Panc1 (cell line): ENCODE measurements at regions not wholly inside any gene's neighbourhood (a gene's known extent, or its start where the extent isn't known, plus 50 kb on each side); places are given as distances from the start of the nearest gene placed in this dataset.

Experiments used
- ATAC-seq: fragments of 200-7000 bp; cut with Tn5 transposase; 2 replicates; pipeline ENCODE4 v1.9.1; 2020; ENCODE audit warnings: mild to moderate bottlenecking, moderate library complexity
- BruUV-seq: library from RNA; stranded (reverse); fragments of 400-500 nt; replicated peaks from 2 replicates; lab custom pipeline; 2021; lab: Mats Ljungman, UMichigan
- CTCF ChIA-PET: fragments of 300-600 bp; sonication (Branson Sonifier 250); formaldehyde crosslinking; loops from one replicate; lab custom pipeline; 2022; ENCODE audit warnings: antibody characterized with exemption; lab: Charles Lee
- POLR2A ChIA-PET: fragments of 300-600 bp; sonication (Branson Sonifier 250); formaldehyde crosslinking; loops from one replicate; lab custom pipeline; 2022; ENCODE audit warnings: antibody characterized with exemption; lab: Charles Lee
- DNase-seq: peaks from one replicate; pipeline ENCODE4 v3.0.0-alpha.2; 2010; ENCODE audit warnings: low read depth, low spot score
- H3K27ac ChIP-seq: 2 replicates; pipeline ENCODE4 v1.5.1; 2011; ENCODE audit warnings: mild to moderate bottlenecking, low read length, inconsistent platforms
- H3K27me3 ChIP-seq: fragments of 200-500 bp; sonication (Bioruptor generic); 2 replicates; pipeline ENCODE4 v1.6.0; 2014; ENCODE audit warnings: low read length, inconsistent platforms; ENCODE audit not compliant: control insufficient read depth, insufficient read depth
- H3K36me3 ChIP-seq: fragments of 200-500 bp; sonication (Bioruptor generic); 2 replicates; pipeline ENCODE4 v1.5.1; 2014; ENCODE audit warnings: inconsistent platforms, mild to moderate bottlenecking, low read length, moderate library complexity; ENCODE audit not compliant: control insufficient read depth, insufficient read depth
- H3K4me1 ChIP-seq: 2 replicates; pipeline ENCODE4 v1.5.1; 2011; ENCODE audit warnings: inconsistent platforms, mild to moderate bottlenecking, low read length, moderate library complexity; ENCODE audit not compliant: control insufficient read depth, insufficient read depth
- H3K4me3 ChIP-seq, 2 experiments: 2 replicates each; pipeline ENCODE4 v1.5.1; 2011 to 2012; ENCODE audit warnings: low read depth in 2 of 2, low read length in 2 of 2, mild to moderate bottlenecking in 2 of 2, inconsistent platforms in 1 of 2, moderate library complexity in 1 of 2
- H3K9me3 ChIP-seq: fragments of 200-500 bp; sonication (Bioruptor generic); 2 replicates; pipeline ENCODE4 v1.5.1; 2014; ENCODE audit warnings: low read depth, mild to moderate bottlenecking, inconsistent platforms, low read length, moderate library complexity; ENCODE audit not compliant: control insufficient read depth, insufficient read depth
- POLR2AphosphoS5 ChIP-seq: IDR thresholded peaks from 2 replicates; pipeline ENCODE4 v1.6.1; 2012; ENCODE audit warnings: mild to moderate bottlenecking, low read depth, low read length, moderate library complexity
- SIN3A ChIP-seq: IDR thresholded peaks from 2 replicates; pipeline ENCODE4 v1.6.1; 2012; ENCODE audit warnings: low read depth, mild to moderate bottlenecking, low read length, moderate library complexity, borderline replicate concordance; ENCODE audit not compliant: insufficient read depth
- TCF7L2 ChIP-seq: IDR thresholded peaks from 2 replicates; pipeline ENCODE4 v1.6.1; 2011; ENCODE audit warnings: mild to moderate bottlenecking, low read depth, low read length, inconsistent platforms
- in situ Hi-C: cut with HindIII; loops from 2 replicates; pipeline ENCODE4 v1.10.0; 2016; ENCODE audit warnings: low sequenced_read_pairs, low pct_unique_long_range_greater_than_20kb
- intact Hi-C: fragments of 100-400 bp; cut with micrococcal nuclease; formaldehyde crosslinking; loops from one replicate; pipeline ENCODE4 v1.10.0; 2022; ENCODE audit not compliant: unreplicated experiment
- TF ChIP-seq, protein P1 (sequence below): fragments of 450-650 bp; IDR thresholded peaks from 2 replicates; pipeline ENCODE4 v1.5.1; 2017; ENCODE audit warnings: mild to moderate bottlenecking
- TF ChIP-seq, protein P2 (sequence below), 2 experiments: IDR thresholded peaks; 2 replicates each; pipeline ENCODE4 v1.6.1; 2011 to 2012; ENCODE audit warnings: low read depth in 2 of 2, control low read depth in 1 of 2, low read length in 1 of 2, mild to moderate bottlenecking in 1 of 2, moderate library complexity in 1 of 2; ENCODE audit not compliant: insufficient read depth in 1 of 2

- POLR2A ChIA-PET = no interaction called here
- no peak for ATAC-seq
- no TSS peak for BruUV-seq
- no peaks in the 10 kb centered on the region; the same call in 1 of the 2 replicates for H3K9me3 ChIP-seq
- CTCF ChIA-PET = no interaction called here
- H3K4me3 ChIP-seq = no peak overlapping the region
- H3K36me3 ChIP-seq = no peaks in the 10 kb centered on the region
- no peaks in the 10 kb centered on the region for H3K4me1 ChIP-seq
- TF ChIP-seq POLR2AphosphoS5 = no peak
- TF ChIP-seq SIN3A = no peak
- no peak for TF ChIP-seq TCF7L2
- TF ChIP-seq, protein P1, sequence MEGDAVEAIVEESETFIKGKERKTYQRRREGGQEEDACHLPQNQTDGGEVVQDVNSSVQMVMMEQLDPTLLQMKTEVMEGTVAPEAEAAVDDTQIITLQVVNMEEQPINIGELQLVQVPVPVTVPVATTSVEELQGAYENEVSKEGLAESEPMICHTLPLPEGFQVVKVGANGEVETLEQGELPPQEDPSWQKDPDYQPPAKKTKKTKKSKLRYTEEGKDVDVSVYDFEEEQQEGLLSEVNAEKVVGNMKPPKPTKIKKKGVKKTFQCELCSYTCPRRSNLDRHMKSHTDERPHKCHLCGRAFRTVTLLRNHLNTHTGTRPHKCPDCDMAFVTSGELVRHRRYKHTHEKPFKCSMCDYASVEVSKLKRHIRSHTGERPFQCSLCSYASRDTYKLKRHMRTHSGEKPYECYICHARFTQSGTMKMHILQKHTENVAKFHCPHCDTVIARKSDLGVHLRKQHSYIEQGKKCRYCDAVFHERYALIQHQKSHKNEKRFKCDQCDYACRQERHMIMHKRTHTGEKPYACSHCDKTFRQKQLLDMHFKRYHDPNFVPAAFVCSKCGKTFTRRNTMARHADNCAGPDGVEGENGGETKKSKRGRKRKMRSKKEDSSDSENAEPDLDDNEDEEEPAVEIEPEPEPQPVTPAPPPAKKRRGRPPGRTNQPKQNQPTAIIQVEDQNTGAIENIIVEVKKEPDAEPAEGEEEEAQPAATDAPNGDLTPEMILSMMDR = no peak
- TF ChIP-seq, protein P2, sequence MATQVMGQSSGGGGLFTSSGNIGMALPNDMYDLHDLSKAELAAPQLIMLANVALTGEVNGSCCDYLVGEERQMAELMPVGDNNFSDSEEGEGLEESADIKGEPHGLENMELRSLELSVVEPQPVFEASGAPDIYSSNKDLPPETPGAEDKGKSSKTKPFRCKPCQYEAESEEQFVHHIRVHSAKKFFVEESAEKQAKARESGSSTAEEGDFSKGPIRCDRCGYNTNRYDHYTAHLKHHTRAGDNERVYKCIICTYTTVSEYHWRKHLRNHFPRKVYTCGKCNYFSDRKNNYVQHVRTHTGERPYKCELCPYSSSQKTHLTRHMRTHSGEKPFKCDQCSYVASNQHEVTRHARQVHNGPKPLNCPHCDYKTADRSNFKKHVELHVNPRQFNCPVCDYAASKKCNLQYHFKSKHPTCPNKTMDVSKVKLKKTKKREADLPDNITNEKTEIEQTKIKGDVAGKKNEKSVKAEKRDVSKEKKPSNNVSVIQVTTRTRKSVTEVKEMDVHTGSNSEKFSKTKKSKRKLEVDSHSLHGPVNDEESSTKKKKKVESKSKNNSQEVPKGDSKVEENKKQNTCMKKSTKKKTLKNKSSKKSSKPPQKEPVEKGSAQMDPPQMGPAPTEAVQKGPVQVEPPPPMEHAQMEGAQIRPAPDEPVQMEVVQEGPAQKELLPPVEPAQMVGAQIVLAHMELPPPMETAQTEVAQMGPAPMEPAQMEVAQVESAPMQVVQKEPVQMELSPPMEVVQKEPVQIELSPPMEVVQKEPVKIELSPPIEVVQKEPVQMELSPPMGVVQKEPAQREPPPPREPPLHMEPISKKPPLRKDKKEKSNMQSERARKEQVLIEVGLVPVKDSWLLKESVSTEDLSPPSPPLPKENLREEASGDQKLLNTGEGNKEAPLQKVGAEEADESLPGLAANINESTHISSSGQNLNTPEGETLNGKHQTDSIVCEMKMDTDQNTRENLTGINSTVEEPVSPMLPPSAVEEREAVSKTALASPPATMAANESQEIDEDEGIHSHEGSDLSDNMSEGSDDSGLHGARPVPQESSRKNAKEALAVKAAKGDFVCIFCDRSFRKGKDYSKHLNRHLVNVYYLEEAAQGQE (IDR thresholded peaks at IDR 0.05; ENCODE audit: insufficient read depth in 1 of 2, low read depth in 2 of 2, low read length in 1 of 2) = no peak
- DNase-seq = no peak
- no peaks in the 10 kb centered on the region for H3K27me3 ChIP-seq
- H3K27ac ChIP-seq = no peak overlapping the region
- intact Hi-C loops (no loop called here), in situ Hi-C loops (no loop called here)
These were observed 1079.4 kb upstream of the GYPC start for GRCh38 chr2:125576558-125576957.

DNA sequence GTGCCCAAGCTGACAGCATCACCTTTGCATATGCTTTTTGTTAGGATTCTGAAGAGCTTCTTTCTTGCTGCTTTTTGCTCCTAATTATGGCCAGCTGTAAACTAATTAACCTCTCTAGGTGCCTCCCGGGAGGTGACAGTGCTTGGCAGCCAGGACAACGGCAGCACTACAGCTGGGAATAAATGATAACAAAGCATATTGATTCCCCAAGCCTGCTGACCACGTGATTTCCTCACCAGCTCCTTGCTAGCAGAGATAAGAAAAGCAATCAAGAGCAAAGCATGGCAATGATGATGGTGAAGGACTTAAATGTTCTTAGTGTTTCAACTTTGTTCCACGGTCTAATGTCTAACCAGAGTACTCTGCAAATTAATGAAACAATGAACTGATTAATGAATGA is 1074.4 kb upstream of the GYPC start:
- Histone ChIP-seq H3K36me3 (no peaks in the 10 kb centered on the region), H3K27ac (no peak overlapping the region), H3K4me1 (no peaks in the 10 kb centered on the region), H3K27me3 (no peaks in the 10 kb centered on the region), H3K4me3 (no peak overlapping the region), H3K9me3 (no peaks in the 10 kb centered on the region; the same call in 1 of the 2 replicates)
- intact Hi-C loops (no loop called here), in situ Hi-C loops (no loop called here)
- DNase-seq (no peak), ATAC-seq (no peak)
- TF ChIP-seq SIN3A (no peak), TCF7L2 (no peak)
- no TSS peak for BruUV-seq
- ChIA-PET POLR2A (no interaction called here), CTCF (no interaction called here)

- ChIA-PET POLR2A (no interaction called here), CTCF (no interaction called here)
- BruUV-seq = no TSS peak
- H3K9me3 ChIP-seq = no peaks in the 10 kb centered on the region; the same call in 1 of the 2 replicates
- no peak overlapping the region for H3K4me3 ChIP-seq
- in situ Hi-C loops (no loop called here), intact Hi-C loops (no loop called here)
- no peak overlapping the region for H3K27ac ChIP-seq
- DNase-seq (no peak), ATAC-seq (no peak)
- H3K27me3 ChIP-seq = no peaks in the 10 kb centered on the region
- H3K4me1 ChIP-seq = no peaks in the 10 kb centered on the region
- no peak for TF ChIP-seq TCF7L2
- no peak for TF ChIP-seq SIN3A
- TF ChIP-seq, protein P2 (IDR thresholded peaks at IDR 0.05; ENCODE audit: insufficient read depth in 1 of 2, low read depth in 2 of 2, low read length in 1 of 2) = no peak
- TF ChIP-seq, protein P1 = no peak
- TF ChIP-seq POLR2AphosphoS5 = no peak
- H3K36me3 ChIP-seq = no peaks in the 10 kb centered on the region
These were observed 1073.4 kb upstream of the GYPC start for GRCh38 chr2:125582516-125582915.
